ENCODE measurements at regions not wholly inside any gene's neighbourhood (a gene's known extent, or its start where the extent isn't known, plus 50 kb on each side); places are given as distances from the start of the nearest gene placed in this dataset.

DNA sequence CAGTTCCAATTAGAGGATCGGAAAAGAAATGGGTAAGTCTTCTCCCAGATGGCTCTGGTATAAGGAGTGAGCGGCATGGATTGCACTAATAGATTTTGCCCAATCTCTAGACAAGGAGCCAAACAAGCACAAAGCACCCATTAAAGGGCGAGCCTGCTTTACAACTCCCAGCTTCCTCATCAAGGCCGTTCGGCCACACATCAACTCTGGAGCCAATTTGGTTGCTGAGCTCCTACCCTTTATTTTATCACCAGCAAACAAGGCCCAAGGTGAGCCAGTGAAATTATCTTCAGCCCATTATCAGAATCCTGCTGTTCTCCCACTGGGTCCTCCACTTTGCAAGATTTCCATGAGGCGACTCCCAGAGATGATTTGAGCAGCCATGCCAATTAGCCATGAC lies 292.2 kb upstream of the NPVF start:
- DNase-seq = no peak

DNA sequence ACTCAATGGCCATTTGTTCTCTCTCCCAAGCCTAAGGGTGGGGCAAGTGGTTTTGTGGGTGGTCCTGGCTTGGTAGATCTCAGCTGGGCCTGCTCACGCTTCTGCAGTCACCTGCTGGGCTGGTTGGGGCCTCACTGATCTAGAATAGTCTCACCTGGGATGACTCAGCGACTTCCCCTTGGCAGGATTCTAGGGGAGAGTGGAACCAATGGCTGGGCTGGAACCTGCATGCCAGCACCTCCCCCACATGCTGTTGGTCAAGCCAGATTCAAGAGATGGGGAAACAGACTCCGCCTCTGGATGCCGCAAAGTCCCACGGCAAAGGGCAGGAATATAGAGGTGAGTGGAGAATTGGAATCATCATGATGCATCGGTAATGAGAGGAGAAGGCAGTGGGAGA lies 292.9 kb upstream of the NPVF start:
- DNase-seq = no peak

DNA sequence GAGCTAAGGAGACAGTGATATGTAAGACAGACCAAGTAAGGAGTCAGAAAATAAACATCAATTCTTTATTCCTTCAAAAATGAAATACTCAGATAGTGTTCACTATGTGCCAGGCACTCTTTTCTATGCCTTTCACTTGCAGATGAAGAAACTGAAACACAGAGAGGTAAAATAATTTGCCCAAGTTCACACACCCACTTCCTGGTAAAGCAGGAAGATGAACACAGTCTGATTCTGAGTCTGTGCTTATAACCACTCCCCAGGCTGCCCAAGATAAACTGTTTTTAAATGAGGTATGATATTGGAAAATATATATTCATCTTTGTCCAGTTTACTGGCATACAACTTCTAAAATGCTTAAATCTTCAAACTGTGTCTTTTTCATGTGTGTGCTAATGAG lies 294.4 kb upstream of the NPVF start:
- no peak for DNase-seq

DNA sequence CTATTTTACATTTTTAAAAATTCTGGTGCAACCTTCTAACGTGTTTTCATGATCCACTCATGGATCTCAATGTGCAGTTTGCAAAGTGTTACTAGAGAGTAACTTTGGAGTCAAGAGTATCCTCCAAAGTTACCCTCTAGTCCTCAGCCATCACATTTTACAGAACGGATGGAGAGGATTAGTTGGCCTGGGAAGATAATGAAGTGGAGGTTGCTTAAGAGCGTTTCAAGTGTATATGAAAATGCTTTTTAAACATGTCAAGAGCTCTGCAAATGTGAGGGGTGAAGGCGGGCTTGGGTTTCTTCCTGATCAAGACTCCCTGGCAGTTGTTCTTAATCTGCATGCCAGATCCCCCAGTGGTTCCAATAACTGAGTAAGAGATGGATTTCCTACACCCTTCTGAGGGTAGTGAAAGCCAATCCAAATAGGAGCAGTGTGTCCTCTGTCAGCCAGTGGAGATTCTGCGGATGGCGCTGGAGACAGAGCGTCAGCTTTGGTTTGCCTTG lies 299.4 kb upstream of the NPVF start:
- no peak for DNase-seq

DNA sequence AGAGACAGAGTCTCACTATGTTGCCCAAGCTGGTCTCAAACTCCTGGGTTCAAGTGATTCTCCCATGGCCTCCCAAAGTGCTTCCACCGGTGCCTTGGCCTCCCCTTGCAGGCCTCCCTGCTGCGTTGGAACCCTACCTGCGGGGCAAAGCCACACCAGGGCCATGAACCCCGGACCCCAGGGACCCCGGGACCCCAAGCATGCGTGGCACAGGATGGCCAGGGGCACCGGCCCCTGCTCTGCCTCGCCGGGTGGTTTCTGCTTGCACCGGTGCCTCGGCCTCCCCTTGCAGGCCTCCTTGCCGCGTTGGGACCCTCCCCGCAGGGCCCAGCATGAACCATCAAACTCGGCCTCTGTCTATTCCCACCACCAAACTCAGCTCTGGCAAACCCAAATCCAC lies 301.0 kb upstream of the NPVF start:
- DNase-seq = no peak

DNA sequence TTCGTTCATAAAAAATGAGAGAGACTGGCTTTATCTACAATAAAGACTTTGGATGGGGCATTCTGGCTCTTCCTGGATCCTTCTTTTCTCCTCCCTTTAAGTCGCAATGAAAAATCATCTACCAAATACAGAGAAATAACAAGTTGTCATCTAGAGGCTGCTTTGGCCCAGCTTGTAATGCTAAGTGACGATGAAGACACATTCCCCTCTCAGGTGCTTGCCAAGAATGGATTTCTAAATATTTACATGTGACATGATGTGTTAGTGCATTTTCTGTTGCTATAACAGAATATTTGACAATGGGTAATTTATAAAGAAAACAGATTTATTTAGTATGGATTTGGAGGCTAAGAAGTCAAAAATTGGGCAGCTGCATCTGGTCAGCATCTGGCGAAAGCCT lies 308.6 kb upstream of the NPVF start:
- DNase-seq = no peak

DNA sequence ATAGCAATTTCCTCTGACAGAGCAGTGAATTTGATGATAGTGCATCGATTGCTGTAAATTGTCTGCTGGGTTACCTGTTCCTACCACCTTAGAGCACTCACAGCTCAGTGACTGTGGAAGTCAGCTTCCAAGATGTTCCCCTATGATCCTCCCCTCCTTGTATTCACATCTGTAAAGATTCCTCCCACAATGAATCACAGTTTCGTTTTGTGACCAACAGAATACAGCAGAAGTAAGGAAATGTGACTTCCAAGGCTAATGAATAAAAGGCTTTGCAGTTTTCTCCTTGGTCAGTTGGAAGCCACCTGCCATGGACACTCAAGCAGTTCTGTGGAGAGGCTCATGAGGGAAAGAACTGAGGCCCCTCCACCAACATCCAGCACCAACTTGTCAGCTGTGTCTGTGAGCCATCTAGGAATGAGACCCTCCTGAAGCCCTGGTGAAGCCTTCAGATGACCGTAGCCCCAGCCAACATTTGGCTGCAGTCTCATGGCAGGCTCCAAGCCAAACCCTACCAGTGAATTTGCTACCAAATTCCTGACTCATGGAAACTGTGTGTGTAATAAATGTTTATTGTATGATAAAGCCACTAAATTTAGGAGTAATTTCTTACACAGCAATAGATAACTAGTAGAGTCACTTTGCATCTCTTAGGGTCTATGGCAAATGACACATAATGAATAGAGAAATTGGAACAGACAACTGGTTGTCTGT lies 309.5 kb upstream of the NPVF start:
- no peak for DNase-seq

DNA sequence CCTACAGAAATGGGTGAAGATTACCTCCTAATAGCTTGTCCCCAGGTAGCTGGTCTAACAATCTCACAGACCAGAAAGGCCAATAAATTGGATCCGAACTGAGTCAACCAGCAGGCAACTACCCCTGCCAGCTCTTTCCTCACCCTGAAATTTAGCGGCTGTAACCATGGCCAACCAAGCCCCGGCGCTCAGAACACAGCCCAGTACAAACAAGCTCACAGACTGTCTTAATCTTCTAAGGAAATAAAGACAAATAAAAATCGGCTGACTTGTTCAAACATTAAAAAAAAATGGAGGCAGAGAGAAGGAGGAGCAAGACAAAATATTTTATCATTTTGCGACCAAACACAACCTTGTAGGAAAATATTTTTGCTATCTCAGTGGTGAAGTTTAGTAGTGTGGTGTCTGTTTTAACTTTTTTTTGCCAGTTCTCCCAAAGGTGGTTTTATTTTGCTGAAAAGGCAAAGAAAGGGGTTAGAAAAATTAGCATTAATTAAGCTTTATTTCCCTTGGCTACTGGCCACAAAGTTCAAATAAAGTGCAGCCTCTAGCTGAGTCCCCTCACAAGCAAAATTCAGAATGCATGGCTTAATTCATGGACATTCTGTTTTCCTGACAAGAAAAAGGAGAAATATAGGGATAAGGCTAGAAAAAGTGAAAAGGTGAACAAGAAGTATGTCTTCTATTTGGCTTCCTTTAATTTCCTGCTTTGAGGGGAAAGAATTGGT lies 313.0 kb upstream of the NPVF start:
- no peak for DNase-seq

DNA sequence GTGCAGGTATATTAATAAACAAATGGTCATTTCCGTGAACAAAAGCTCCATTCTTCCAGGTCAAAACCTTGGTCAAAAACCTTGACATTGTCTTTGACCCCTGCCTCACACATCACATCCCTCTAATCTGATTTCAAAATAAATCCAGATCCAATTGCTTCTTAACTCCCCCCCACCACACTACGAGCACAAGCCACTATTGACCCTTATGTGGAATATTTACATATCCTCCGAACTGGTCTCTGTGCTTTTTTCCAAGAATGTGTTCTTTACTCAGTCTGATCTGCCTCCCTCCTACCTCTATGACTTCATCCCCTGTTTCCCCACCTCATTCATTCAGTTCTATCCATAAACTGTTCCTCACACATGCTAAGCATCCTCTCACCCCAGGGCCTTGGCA lies 313.6 kb upstream of the NPVF start:
- no peak for DNase-seq

DNA sequence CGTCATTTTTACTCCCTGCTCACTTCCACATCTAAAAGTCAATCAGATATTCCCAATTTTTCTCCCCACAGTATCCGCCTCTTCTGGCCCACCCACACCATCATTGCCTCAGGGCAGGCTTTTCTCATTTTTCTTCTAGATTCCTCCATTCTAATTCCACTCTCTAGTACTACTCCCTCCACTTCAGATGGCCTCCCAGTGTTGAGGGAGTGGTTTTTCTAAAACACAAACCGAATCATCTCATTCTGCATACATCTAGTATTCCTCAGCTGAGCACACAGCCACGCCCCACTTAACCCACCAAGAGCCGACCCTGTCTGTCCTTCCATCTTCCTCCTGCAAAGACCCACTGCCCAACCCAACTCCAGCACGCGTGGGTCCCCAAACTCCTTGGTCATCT lies 314.9 kb upstream of the NPVF start:
- no peak for DNase-seq

DNA sequence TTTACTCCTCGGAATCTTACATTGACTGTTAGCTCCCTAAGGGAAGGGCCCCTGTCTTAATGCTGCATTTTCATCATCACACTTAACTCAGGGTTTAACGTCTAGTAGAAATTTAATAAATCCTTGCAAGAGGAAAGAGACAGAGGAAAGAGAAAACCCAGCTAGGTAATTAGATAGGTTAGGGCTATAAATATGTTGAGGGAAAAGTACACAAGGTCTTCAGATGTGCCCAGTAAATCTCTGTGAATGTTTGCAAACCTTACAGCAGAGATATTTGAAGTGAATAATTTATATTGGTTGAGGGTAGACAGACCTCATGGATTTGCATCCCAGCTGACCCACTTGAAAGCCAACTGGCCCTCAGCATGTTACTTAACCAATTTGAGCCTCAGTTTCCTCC lies 315.5 kb upstream of the NPVF start:
- no peak for DNase-seq

DNA sequence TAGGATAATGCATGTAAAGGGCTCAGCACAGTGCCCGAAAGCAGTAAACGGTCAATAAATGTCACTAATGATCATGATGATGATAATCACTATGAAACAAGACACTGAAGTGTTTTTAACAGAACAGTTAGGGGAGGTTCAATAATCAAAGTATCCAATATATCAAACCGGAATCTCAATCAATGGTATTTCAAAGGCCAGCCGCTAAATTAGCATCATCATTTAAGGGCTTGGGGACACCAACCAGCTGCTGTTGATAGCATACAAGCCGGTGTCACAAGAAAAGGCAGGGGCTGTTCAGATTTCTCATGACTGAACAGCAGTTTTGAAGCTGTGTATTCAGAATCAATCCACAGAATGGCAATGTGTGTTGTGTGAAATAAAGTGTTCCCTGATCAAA lies 316.0 kb upstream of the NPVF start:
- DNase-seq = no peak

DNA sequence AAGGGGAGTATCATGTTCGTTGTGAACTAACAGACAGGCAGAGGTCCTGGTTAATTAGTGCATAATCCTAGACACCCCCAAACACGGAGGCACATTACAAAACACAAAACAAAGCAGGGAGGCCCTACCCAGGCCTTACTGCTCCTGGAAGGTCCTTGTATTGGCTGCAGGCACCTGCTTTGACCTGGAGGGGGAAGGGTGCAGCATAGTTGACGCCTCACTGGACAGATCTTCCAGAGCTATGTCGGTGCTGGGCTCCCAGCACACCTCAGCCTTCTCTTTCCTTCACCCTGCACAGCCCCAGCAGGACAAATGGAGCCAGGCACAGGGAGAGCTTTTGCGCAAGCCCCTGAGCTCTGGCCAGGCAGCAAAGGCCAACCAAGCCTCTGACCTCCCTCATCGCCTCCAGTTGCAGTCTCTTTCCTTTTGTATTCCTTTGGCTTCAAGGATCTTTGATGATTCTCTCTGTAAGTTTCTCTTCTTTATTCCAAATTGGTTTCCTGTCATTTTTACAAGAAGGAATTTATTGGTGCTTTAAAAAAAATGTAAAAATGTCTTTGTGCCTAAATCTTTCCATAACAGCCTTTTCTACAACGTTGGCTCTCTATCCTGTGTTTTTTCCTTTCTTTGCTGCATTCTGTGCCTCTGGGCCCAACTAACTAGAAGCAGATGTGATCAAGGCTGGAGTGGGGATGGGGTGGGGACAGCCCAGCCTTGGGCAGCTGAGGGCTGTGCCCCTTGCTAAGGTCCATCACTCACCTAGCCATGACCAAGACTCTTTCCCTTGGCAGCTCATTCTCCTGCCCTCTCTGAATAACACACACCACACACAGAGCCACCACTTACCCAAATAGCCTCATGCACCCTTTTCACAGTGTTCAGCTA lies 317.1 kb upstream of the NPVF start:
- no peak for DNase-seq

DNA sequence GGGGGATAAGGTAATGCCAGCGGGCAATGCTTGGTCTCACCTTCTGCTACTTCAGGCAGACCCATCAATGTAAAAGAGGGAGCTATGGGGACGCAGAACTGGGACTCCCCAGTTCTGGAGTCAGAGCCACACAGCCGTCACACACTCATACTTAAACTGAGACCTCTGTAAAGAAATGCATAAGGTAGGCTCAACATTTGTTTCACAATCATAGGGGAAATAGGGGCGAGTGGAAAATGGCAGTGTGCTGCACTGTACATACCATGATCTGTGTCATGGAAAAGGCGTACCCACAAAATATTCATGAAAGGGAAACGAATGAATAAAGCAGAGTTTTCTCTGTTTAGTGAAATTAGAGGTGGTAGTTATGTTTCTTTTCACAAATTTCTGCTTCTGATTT lies 318.0 kb upstream of the NPVF start:
- no peak for DNase-seq

DNA sequence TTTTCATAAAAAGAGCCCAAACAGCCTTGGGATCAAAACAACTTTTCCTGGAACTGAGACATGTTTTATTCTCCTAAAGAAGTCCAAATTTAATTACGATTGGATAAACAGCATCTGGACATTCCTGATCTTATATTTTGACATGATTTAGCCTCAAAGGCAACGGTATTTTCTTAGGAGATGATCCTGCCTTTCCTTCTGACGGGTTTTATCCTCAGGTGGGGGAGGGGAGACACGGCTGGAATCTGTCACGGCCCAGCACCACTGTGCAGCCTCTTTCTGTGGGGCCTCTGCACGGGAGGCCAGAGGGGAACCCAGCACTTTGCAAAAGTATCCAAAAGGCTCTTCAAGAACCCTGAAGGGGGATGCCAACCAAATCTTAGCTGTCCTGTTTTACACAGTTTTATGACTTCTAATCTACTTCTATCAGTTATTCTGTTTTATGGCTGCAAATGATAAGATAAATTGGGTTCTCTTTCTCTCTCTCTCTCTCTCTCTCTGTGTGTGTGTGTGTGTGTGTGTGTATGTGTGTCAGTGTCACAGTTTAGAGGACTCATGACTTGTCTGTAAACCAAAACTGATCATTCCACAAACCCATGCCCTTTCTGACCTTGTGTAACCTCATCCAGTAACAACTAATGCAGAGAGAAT lies 321.1 kb upstream of the NPVF start:
- DNase-seq = no peak

DNA sequence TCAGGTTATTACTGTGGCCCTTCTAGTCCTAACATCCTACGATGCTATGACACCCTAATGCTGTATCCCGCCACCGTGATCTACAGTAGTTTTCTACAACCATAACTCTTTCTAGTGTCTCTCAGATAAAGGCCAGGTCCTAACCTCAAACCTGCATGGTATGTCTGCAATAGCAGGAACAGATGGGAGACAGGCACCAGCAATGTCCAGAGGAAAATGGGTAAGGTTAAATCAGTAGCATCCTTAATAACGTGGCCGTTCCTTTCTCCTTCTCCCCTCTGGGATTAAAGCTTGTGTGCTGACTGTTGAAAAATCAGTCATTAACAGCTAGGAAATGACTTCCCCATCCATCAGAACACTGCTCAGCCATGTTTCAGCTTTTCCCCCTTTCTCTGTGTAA lies 321.9 kb upstream of the NPVF start:
- no peak for DNase-seq

DNA sequence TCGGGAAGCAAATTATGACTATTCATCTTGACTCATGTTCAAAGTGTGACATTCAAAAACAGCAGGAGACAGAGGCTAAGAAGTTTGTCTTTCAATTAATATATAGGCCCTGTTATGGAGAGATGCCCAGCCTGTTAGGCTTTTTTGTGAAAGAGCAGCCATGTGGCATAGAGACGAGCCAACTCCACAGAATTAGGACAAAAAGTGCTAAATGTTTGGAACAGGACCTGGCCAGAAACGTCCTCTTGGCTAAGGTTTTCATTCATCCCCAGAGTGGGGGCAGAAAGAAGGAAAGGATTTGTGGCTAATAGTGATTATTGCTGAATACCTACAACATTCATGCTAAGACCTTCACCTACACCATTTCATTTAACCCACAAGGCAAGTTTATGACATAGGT lies 324.7 kb upstream of the NPVF start:
- no peak for DNase-seq

DNA sequence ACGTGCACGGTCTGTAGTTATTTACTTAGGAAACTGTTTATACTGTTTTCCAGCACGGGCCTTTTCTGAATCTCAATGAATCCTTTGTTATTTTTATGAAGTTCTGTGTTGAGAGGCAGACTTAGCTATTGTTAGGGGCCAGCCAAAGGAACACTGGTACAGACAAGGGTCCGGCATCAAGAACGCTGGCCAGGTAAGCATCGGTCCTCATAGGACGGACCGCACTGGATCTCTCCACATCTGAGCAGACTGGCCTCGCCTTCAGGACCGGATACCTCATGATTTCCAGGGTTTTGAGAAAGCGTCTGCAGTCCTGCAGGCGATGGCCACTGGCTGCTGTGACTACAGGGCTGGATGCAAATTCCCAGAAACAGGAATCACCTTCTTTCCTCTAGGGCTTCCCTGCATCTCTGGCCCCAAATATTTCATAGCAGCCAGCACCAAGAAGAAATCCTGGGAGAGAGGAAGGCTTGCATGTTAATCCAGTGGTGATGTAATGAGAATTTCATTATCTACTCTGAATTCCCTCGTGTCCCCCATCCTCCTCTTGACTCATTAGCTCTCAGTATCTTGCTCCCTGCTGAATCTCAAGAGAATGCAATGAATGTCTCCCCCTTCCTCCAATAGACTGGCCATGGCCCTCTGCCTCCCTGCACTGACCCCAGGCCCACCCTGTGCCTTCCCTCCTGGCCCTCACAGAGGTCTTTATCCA lies 325.4 kb upstream of the NPVF start:
- DNase-seq = no peak

DNA sequence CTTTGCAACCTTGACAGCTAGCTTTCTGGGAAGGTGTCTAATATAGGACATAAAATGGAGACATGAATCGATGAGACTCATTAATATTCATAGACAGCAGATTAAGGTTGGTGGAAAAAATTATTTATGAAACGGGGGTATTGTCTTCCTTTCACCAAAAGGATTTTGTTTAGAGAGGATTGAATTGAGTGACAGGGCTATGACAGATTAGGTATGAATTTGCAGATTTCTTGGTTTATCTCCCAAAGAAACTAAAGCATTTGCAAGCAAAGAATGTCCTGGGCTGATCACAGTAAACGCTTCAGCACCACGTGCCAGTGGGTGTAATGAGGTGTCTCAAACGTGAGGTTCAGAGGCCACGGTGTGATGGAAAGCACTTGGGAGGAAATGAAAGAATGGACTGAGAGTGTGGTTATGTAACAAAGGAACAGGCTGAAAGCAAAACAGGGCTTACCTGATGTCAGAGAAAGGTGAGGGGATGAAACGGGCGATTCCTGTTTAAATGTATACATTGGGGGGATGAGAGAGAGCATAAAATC lies 329.2 kb upstream of the NPVF start:
- no peak for DNase-seq

DNA sequence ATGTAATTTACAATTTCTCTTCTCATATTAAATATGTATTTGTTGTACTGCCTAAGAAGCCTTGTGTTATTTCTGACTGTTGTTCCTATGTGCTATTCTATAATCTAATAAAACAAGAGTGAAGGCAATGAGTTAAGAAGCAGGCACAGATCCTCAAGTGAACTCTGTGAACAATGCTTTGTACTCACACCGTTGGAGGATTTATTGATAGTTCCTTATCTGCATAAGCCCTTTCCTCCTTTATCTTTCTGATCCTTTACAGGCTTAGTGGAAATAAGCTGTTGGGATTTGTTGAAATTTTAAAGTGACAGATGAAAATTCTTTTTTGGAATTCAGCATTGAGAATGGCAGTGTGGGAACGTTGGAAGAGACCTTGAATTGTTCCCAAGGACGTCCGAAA lies 329.6 kb upstream of the NPVF start:
- DNase-seq = no peak

DNA sequence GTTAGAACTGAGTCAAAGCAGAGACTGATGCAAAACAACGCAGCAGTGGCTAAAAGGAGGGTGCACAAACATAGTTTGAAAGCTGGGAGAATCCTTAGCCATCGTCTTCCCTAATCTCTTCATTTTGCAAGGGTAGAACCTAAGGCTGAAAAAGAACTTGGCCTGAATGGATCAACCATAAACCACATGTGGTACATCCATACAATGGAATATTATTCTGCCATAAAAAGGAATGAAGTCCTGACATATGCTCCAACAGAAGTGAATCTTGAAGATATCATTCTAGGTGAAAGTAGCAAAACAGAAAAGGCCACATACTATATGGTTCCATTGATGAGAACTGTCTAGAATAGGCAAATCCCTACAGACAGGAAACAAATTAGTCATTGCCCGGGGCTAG lies 330.3 kb upstream of the NPVF start:
- no peak for DNase-seq

Measured in EL (cell line).